A673 (cell line): ENCODE measurements at regions not wholly inside any gene's neighbourhood (a gene's known extent, or its start where the extent isn't known, plus 50 kb on each side); places are given as distances from the start of the nearest gene placed in this dataset.

ENCODE experiments used
- CTCF ChIP-seq: fragments of 300-800, 200-600 bp; sonication (generic); conservative IDR thresholded peaks from 2 replicates; pipeline ENCODE4 v1.5.1; 2017; ENCODE audit warnings: low read depth, mild to moderate bottlenecking, antibody characterized with exemption, low read length, moderate library complexity, mixed read lengths
- EZH2 ChIP-seq: fragments of 200-600 bp; sonication (generic); IDR thresholded peaks from 2 replicates; pipeline ENCODE4 v1.6.1; 2017; ENCODE audit warnings: borderline replicate concordance, low read depth, mild to moderate bottlenecking, mixed read lengths, antibody characterized with exemption, low read length; ENCODE audit not compliant: poor library complexity, severe bottlenecking

GRCh38 chr11:45344028-45344427, 57.9 kb upstream of the SYT13 start:
- TF ChIP-seq CTCF (no peak), EZH2 (no peak)
